HepG2 (cell line): ENCODE measurements at regions not wholly inside any gene's neighbourhood (a gene's known extent, or its start where the extent isn't known, plus 50 kb on each side); places are given as distances from the start of the nearest gene placed in this dataset.

ENCODE experiments used
- HNF1A ChIP-seq, 2 experiments: sonication (generic) in 1 of 2; formaldehyde crosslinking in 1 of 2; IDR thresholded peaks; 2 replicates each; pipeline versions ENCODE4 v1.4.0 to v1.6.1; 2016 to 2020; ENCODE audit warnings: borderline replicate concordance in 1 of 2, low read depth in 1 of 2, mild to moderate bottlenecking in 1 of 2, missing genetic modification reagents in 1 of 2
- THAP9 ChIP-seq: sonication (generic); formaldehyde crosslinking; IDR thresholded peaks from 2 replicates; pipeline ENCODE4; 2020; ENCODE audit warnings: missing genetic modification reagents, mild to moderate bottlenecking, borderline replicate concordance
- ZNF124 ChIP-seq: sonication (generic); formaldehyde crosslinking; IDR thresholded peaks from 2 replicates; pipeline ENCODE4 v1.4.0; 2020; ENCODE audit warnings: missing genetic modification reagents

DNA sequence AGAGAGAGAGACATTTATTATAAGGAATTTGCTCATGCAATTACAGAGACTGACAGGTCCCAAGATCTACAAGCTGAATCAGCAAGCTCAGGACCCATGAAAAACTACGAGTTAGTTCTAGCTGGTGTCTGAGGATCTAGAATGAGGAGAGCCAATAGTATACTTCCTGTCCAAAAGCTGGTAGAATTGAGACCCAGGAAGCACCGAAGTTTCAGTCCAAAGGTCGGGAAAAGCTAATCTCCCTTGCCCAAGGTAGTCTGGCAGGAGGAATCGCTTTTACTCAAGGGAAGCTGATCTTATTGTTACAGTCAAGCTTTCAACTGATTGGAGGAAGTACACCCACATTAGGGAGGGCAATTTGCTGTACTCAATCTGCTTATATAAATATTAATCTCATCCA is 389.6 kb downstream of the ADCYAP1 start:
- TF ChIP-seq THAP9 (CRISPR knock-in tag) = no peak
- no peak for TF ChIP-seq HNF1A (IDR thresholded peaks at IDR 0.05; ENCODE audit: low read depth)
- no peak for TF ChIP-seq HNF1A (CRISPR knock-in tag; IDR thresholded peaks at IDR 0.05; ENCODE audit: borderline replicate concordance)
- no peak for TF ChIP-seq ZNF124 (CRISPR knock-in tag)
